Fibroblast of the conjunctiva (primary cell): ENCODE measurements at regions not wholly inside any gene's neighbourhood (a gene's known extent, or its start where the extent isn't known, plus 50 kb on each side); places are given as distances from the start of the nearest gene placed in this dataset.
"Not testable (repeated sequence)": the region's sequence is repeated elsewhere in the genome, so short reads cannot be mapped to it uniquely, and the experiment has no call there.

Experiments used
- DNase-seq: peaks from one replicate; pipeline ENCODE4 v3.0.0-alpha.2; 2010; ENCODE audit warnings: low read depth

GRCh38 chr20:11511821-11512220 is 405.9 kb upstream of the BTBD3 start:
- DNase-seq, result no peak

GRCh38 chr20:11513241-11513745 is 404.4 kb upstream of the BTBD3 start:
- DNase-seq, result not testable (repeated sequence)

GRCh38 chr20:11516448-11516847 is 401.2 kb upstream of the BTBD3 start:
- no peak for DNase-seq

GRCh38 chr20:11520596-11520995 is 397.1 kb upstream of the BTBD3 start:
- no peak for DNase-seq

GRCh38 chr20:11521476-11522365 is 396.0 kb upstream of the BTBD3 start:
- DNase-seq, result no peak

- DNase-seq, result no peak
These were observed 395.3 kb upstream of the BTBD3 start for GRCh38 chr20:11522366-11522741.

GRCh38 chr20:11529047-11529446 is 388.6 kb upstream of the BTBD3 start:
- DNase-seq, result no peak

GRCh38 chr20:11537032-11537431 is 380.7 kb upstream of the BTBD3 start:
- DNase-seq, result no peak

- DNase-seq, result no peak
These were observed 378.2 kb upstream of the BTBD3 start for GRCh38 chr20:11539450-11539849.

- no peak for DNase-seq
These were observed 377.1 kb upstream of the BTBD3 start for GRCh38 chr20:11540558-11540957.

GRCh38 chr20:11542645-11543044 is 375.0 kb upstream of the BTBD3 start:
- DNase-seq, result no peak

- peak; percentile 47 for DNase-seq
These were observed 373.5 kb upstream of the BTBD3 start for GRCh38 chr20:11544029-11544678.

- DNase-seq, result no peak
These were observed 370.8 kb upstream of the BTBD3 start for GRCh38 chr20:11546939-11547338.

- no peak for DNase-seq
These were observed 368.3 kb upstream of the BTBD3 start for GRCh38 chr20:11549172-11550103.

GRCh38 chr20:11550657-11551338 is 366.9 kb upstream of the BTBD3 start:
- no peak for DNase-seq

- no peak for DNase-seq
These were observed 366.2 kb upstream of the BTBD3 start for GRCh38 chr20:11551479-11551878.

- no peak for DNase-seq
These were observed 364.1 kb upstream of the BTBD3 start for GRCh38 chr20:11553603-11554002.

- DNase-seq, result no peak
These were observed 362.2 kb upstream of the BTBD3 start for GRCh38 chr20:11555510-11555909.

- DNase-seq, result no peak
These were observed 361.3 kb upstream of the BTBD3 start for GRCh38 chr20:11556410-11556809.

- no peak for DNase-seq
These were observed 353.2 kb upstream of the BTBD3 start for GRCh38 chr20:11564491-11564890.

GRCh38 chr20:11569163-11569562 is 348.5 kb upstream of the BTBD3 start:
- no peak for DNase-seq

GRCh38 chr20:11573507-11573906 is 344.2 kb upstream of the BTBD3 start:
- DNase-seq, result no peak
